ENCODE measurements at regions not wholly inside any gene's neighbourhood (a gene's known extent, or its start where the extent isn't known, plus 50 kb on each side); places are given as distances from the start of the nearest gene placed in this dataset.

DNA sequence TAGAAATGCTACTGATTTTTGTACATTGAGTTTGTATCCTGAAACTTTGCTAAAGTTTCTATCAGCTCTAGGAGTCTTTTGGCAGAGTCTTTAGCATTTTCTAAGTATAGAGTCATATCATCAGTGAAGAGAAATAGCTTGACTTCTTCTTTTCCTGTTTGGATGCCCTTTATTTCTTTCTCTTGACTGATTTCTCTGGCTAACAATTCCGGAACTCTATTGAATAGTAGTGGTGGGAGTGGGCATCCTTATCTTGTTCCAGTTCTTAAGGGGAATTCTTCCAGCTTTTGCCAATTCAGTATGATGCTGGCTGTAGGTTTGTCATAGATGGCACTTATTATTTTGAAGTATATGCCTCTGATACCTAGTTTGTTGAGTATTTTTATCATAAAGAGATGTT, 197.7 kb downstream of the AASDHPPT start:
- peaks cover 0 to 3% (median 0%) of the 10 kb centered on the region in 4 donors for H3K27me3 ChIP-seq (ENCODE audit: control insufficient read depth in 4 of 4, insufficient read depth in 4 of 4, low read length in 3 of 4)
- no peaks in the 10 kb centered on the region for H3K9me3 ChIP-seq (ENCODE audit: control insufficient read depth in 4 of 4, low read length in 3 of 4)
- WGBS = 66% methylated on average over 1 of the region's 1 CpG
- H3K27ac ChIP-seq (ENCODE audit: low read depth in 1 of 2, low read length in 2 of 2) = no peak overlapping the region
- TF ChIP-seq EGR1 (IDR thresholded peaks at IDR 0.05; ENCODE audit: low read depth in 2 of 2) = no peak
- TF ChIP-seq, protein P1, sequence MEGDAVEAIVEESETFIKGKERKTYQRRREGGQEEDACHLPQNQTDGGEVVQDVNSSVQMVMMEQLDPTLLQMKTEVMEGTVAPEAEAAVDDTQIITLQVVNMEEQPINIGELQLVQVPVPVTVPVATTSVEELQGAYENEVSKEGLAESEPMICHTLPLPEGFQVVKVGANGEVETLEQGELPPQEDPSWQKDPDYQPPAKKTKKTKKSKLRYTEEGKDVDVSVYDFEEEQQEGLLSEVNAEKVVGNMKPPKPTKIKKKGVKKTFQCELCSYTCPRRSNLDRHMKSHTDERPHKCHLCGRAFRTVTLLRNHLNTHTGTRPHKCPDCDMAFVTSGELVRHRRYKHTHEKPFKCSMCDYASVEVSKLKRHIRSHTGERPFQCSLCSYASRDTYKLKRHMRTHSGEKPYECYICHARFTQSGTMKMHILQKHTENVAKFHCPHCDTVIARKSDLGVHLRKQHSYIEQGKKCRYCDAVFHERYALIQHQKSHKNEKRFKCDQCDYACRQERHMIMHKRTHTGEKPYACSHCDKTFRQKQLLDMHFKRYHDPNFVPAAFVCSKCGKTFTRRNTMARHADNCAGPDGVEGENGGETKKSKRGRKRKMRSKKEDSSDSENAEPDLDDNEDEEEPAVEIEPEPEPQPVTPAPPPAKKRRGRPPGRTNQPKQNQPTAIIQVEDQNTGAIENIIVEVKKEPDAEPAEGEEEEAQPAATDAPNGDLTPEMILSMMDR (IDR thresholded peaks at IDR 0.05; ENCODE audit: low read depth, low read length, missing input control) = no peak
- TF ChIP-seq, protein P2, sequence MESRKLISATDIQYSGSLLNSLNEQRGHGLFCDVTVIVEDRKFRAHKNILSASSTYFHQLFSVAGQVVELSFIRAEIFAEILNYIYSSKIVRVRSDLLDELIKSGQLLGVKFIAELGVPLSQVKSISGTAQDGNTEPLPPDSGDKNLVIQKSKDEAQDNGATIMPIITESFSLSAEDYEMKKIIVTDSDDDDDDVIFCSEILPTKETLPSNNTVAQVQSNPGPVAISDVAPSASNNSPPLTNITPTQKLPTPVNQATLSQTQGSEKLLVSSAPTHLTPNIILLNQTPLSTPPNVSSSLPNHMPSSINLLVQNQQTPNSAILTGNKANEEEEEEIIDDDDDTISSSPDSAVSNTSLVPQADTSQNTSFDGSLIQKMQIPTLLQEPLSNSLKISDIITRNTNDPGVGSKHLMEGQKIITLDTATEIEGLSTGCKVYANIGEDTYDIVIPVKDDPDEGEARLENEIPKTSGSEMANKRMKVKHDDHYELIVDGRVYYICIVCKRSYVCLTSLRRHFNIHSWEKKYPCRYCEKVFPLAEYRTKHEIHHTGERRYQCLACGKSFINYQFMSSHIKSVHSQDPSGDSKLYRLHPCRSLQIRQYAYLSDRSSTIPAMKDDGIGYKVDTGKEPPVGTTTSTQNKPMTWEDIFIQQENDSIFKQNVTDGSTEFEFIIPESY (IDR thresholded peaks at IDR 0.05) = no peak
- TF ChIP-seq, protein P3, sequence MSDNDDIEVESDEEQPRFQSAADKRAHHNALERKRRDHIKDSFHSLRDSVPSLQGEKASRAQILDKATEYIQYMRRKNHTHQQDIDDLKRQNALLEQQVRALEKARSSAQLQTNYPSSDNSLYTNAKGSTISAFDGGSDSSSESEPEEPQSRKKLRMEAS (IDR thresholded peaks at IDR 0.05) = no peak
- no peak for TF ChIP-seq RXRA (IDR thresholded peaks at IDR 0.05)
- TF ChIP-seq NR2F2 (IDR thresholded peaks at IDR 0.05) = no peak
- TF ChIP-seq FOXA1 (IDR thresholded peaks at IDR 0.05) = no peak
- TF ChIP-seq TAF1 (conservative IDR thresholded peaks at IDR 0.05) = no peak
- TF ChIP-seq YY1 (IDR thresholded peaks at IDR 0.05) = no peak
- no peak for TF ChIP-seq RAD21 (IDR thresholded peaks at IDR 0.05)
- no peak for TF ChIP-seq HNF4G (IDR thresholded peaks at IDR 0.05)
- no peak for TF ChIP-seq JUND (IDR thresholded peaks at IDR 0.05)
- TF ChIP-seq GABPA (IDR thresholded peaks at IDR 0.05 in 1 of 2, conservative IDR thresholded peaks at IDR 0.05 in 1 of 2) = no peak
- no peak for TF ChIP-seq HNF4A (conservative IDR thresholded peaks at IDR 0.05)
- TF ChIP-seq FOXA2 (IDR thresholded peaks at IDR 0.05) = no peak
- TF ChIP-seq, protein P4, sequence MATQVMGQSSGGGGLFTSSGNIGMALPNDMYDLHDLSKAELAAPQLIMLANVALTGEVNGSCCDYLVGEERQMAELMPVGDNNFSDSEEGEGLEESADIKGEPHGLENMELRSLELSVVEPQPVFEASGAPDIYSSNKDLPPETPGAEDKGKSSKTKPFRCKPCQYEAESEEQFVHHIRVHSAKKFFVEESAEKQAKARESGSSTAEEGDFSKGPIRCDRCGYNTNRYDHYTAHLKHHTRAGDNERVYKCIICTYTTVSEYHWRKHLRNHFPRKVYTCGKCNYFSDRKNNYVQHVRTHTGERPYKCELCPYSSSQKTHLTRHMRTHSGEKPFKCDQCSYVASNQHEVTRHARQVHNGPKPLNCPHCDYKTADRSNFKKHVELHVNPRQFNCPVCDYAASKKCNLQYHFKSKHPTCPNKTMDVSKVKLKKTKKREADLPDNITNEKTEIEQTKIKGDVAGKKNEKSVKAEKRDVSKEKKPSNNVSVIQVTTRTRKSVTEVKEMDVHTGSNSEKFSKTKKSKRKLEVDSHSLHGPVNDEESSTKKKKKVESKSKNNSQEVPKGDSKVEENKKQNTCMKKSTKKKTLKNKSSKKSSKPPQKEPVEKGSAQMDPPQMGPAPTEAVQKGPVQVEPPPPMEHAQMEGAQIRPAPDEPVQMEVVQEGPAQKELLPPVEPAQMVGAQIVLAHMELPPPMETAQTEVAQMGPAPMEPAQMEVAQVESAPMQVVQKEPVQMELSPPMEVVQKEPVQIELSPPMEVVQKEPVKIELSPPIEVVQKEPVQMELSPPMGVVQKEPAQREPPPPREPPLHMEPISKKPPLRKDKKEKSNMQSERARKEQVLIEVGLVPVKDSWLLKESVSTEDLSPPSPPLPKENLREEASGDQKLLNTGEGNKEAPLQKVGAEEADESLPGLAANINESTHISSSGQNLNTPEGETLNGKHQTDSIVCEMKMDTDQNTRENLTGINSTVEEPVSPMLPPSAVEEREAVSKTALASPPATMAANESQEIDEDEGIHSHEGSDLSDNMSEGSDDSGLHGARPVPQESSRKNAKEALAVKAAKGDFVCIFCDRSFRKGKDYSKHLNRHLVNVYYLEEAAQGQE (IDR thresholded peaks at IDR 0.05) = no peak
- no peak for TF ChIP-seq SP1 (IDR thresholded peaks at IDR 0.05)
- H3K36me3 ChIP-seq (ENCODE audit: control insufficient read depth in 4 of 4, insufficient read depth in 3 of 4, low read depth in 1 of 4, low read length in 3 of 4) = no peaks in the 10 kb centered on the region
- no peak overlapping the region for H3K4me3 ChIP-seq (ENCODE audit: low read depth in 1 of 3, low read length in 3 of 3)
- no peak for DNase-seq (ENCODE audit: low spot score)
- no peaks in the 10 kb centered on the region for H3K4me1 ChIP-seq (ENCODE audit: control insufficient read depth in 4 of 4, insufficient read depth in 4 of 4, low read length in 3 of 4)
- no peak overlapping the region for H3K9ac ChIP-seq (ENCODE audit: low read depth in 1 of 2, low read length in 2 of 2)

DNA sequence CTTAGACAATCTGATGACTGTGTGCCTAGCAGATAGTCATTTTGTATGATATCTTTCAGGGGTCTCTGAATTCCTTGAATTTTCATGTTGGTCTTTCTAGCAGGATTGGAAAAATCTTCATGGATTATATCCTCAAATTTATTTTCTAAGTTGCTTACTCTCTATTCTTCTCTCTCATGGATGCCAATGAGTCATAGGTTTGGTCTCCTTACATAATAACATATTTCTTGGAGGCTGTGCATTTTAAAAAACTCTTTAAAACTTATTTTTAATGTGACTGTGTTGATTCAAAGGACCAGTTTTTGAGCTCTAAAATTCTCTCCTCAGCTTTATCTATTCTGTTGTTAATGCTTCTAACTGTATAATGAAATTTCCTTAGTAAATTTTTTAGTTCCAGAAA, 198.7 kb downstream of the AASDHPPT start:
- H3K4me1 ChIP-seq (ENCODE audit: control insufficient read depth in 4 of 4, insufficient read depth in 4 of 4, low read length in 3 of 4) = no peaks in the 10 kb centered on the region
- no peak overlapping the region for H3K4me3 ChIP-seq (ENCODE audit: low read depth in 1 of 3, low read length in 3 of 3)
- H3K27ac ChIP-seq (ENCODE audit: low read depth in 1 of 2, low read length in 2 of 2) = no peak overlapping the region
- H3K36me3 ChIP-seq (ENCODE audit: control insufficient read depth in 4 of 4, insufficient read depth in 3 of 4, low read depth in 1 of 4, low read length in 3 of 4) = no peaks in the 10 kb centered on the region
- no peaks in the 10 kb centered on the region for H3K9me3 ChIP-seq (ENCODE audit: control insufficient read depth in 4 of 4, low read length in 3 of 4)
- peaks cover 0 to 3% (median 0%) of the 10 kb centered on the region in 4 donors for H3K27me3 ChIP-seq (ENCODE audit: control insufficient read depth in 4 of 4, insufficient read depth in 4 of 4, low read length in 3 of 4)
- no peak overlapping the region for H3K9ac ChIP-seq (ENCODE audit: low read depth in 1 of 2, low read length in 2 of 2)
- no peak for DNase-seq (ENCODE audit: low spot score)
- TF ChIP-seq RAD21 (IDR thresholded peaks at IDR 0.05) (no peak), HNF4G (IDR thresholded peaks at IDR 0.05) (no peak), JUND (IDR thresholded peaks at IDR 0.05) (no peak), SP1 (IDR thresholded peaks at IDR 0.05) (no peak), GABPA (IDR thresholded peaks at IDR 0.05 in 1 of 2, conservative IDR thresholded peaks at IDR 0.05 in 1 of 2) (no peak), FOXA1 (IDR thresholded peaks at IDR 0.05) (no peak), FOXA2 (IDR thresholded peaks at IDR 0.05) (no peak), RXRA (IDR thresholded peaks at IDR 0.05) (no peak), TAF1 (conservative IDR thresholded peaks at IDR 0.05) (no peak)
- TF ChIP-seq, protein P3 (IDR thresholded peaks at IDR 0.05) = no peak
- TF ChIP-seq, protein P2 (IDR thresholded peaks at IDR 0.05) = no peak
- TF ChIP-seq, protein P4 (IDR thresholded peaks at IDR 0.05) = no peak
- TF ChIP-seq, protein P5, sequence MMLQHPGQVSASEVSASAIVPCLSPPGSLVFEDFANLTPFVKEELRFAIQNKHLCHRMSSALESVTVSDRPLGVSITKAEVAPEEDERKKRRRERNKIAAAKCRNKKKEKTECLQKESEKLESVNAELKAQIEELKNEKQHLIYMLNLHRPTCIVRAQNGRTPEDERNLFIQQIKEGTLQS (IDR thresholded peaks at IDR 0.05) = no peak
